CD14-positive monocyte (primary cell): ENCODE measurements at regions not wholly inside any gene's neighbourhood (a gene's known extent, or its start where the extent isn't known, plus 50 kb on each side); places are given as distances from the start of the nearest gene placed in this dataset.

Experiments
- DNase-seq, 3 donors: peaks; one replicate each; pipeline ENCODE4 v3.0.0-alpha.2; 2011 to 2022
- H2AFZ ChIP-seq: 2 replicates; pipeline ENCODE4 v1.6.0; 2012; ENCODE audit warnings: mild to moderate bottlenecking, low read depth, low read length, inconsistent platforms; ENCODE audit not compliant: insufficient read depth, poor library complexity, severe bottlenecking
- H3K27ac ChIP-seq, 2 donors: 1 replicate in 1 of 2; 2 replicates in 1 of 2; pipeline ENCODE4 v1.5.1; 2012 to 2013; ENCODE audit warnings: low read length in 2 of 2, control low read depth in 1 of 2, inconsistent platforms in 1 of 2, low read depth in 1 of 2, mild to moderate bottlenecking in 1 of 2
- H3K27me3 ChIP-seq, 2 donors: one replicate each; pipeline versions ENCODE4 v1.6.0 to v1.6.1; 2011 to 2013; ENCODE audit warnings: low read length in 2 of 2; ENCODE audit not compliant: control insufficient read depth in 2 of 2, insufficient read depth in 2 of 2
- H3K36me3 ChIP-seq, 2 donors: replicated peaks in 1 of 2; 1 replicate in 1 of 2; 2 replicates in 1 of 2; pipeline versions ENCODE4 v1.5.1 to v1.6.1; 2012 to 2013; ENCODE audit warnings: low read length in 2 of 2, control low read depth in 1 of 2, inconsistent platforms in 1 of 2, mild to moderate bottlenecking in 1 of 2; ENCODE audit not compliant: insufficient read depth in 2 of 2, control insufficient read depth in 1 of 2
- H3K4me1 ChIP-seq, 2 donors: 1 replicate in 1 of 2; 2 replicates in 1 of 2; pipeline versions ENCODE4 v1.5.1 to v1.6.1; 2012 to 2013; ENCODE audit warnings: low read length in 2 of 2, control low read depth in 1 of 2, inconsistent platforms in 1 of 2, mild to moderate bottlenecking in 1 of 2, moderate library complexity in 1 of 2; ENCODE audit not compliant: insufficient read depth in 2 of 2, control insufficient read depth in 1 of 2
- H3K4me2 ChIP-seq: replicated peaks from 2 replicates; pipeline ENCODE3; 2012; ENCODE audit warnings: low read length, moderate library complexity, mild to moderate bottlenecking; ENCODE audit not compliant: poor library complexity, severe bottlenecking; ENCODE audit errors: extremely low read depth
- H3K4me3 ChIP-seq, 3 experiments: fragments of 200-600 bp in 1 of 3; sonication (generic) in 1 of 3; replicated peaks in 1 of 3; 1 replicate in 2 of 3; 2 replicates in 1 of 3; pipeline ENCODE4 v1.5.1; 2011 to 2013; ENCODE audit warnings: low read length in 3 of 3, mild to moderate bottlenecking in 3 of 3, control low read depth in 2 of 3, low read depth in 2 of 3, inconsistent platforms in 1 of 3, moderate library complexity in 1 of 3
- H3K79me2 ChIP-seq: 2 replicates; pipeline ENCODE4 v1.6.0; 2012; ENCODE audit warnings: mild to moderate bottlenecking, control low read depth, inconsistent platforms, low read length, moderate library complexity; ENCODE audit not compliant: insufficient read depth
- H3K9ac ChIP-seq: 2 replicates; pipeline ENCODE4 v1.6.0; 2017; ENCODE audit warnings: low read length, mild to moderate bottlenecking; ENCODE audit not compliant: insufficient read depth, poor library complexity, severe bottlenecking
- H3K9me3 ChIP-seq, 2 donors: replicated peaks in 1 of 2; 1 replicate in 1 of 2; 2 replicates in 1 of 2; pipeline versions ENCODE4 v1.5.1 to v1.6.1; 2012 to 2013; ENCODE audit warnings: low read length in 2 of 2, control low read depth in 1 of 2; ENCODE audit not compliant: control insufficient read depth in 1 of 2, insufficient read depth in 1 of 2
- H4K20me1 ChIP-seq: 2 replicates; pipeline ENCODE4 v1.6.0; 2012; ENCODE audit warnings: mild to moderate bottlenecking, low read length, control low read depth, moderate library complexity; ENCODE audit not compliant: insufficient read depth
- H3K27ac Mint-ChIP-seq, 7 donors: one replicate each; pipeline ENCODE4 v1.8.0; 2020; ENCODE audit warnings: mild to moderate bottlenecking in 7 of 7, mixed read lengths in 7 of 7, moderate library complexity in 6 of 7, inconsistent platforms in 2 of 7
- H3K27me3 Mint-ChIP-seq, 3 donors: one replicate each; pipeline ENCODE4 v1.8.0; 2021 to 2022; ENCODE audit warnings: low read depth in 3 of 3, mild to moderate bottlenecking in 3 of 3, mixed read lengths in 3 of 3, moderate library complexity in 3 of 3, inconsistent platforms in 1 of 3
- H3K36me3 Mint-ChIP-seq, 2 donors: one replicate each; pipeline ENCODE4 v1.8.0; 2020; ENCODE audit warnings: mixed read lengths in 2 of 2, inconsistent platforms in 1 of 2, mild to moderate bottlenecking in 1 of 2
- H3K4me1 Mint-ChIP-seq: one replicate; pipeline ENCODE4 v1.8.0; 2020; ENCODE audit warnings: mild to moderate bottlenecking, mixed read lengths
- H3K4me3 Mint-ChIP-seq, 2 donors: one replicate each; pipeline ENCODE4 v1.8.0; 2020; ENCODE audit warnings: mild to moderate bottlenecking in 2 of 2, mixed read lengths in 2 of 2, moderate library complexity in 1 of 2
- H3K9me3 Mint-ChIP-seq, 7 donors: one replicate each; pipeline ENCODE4 v1.8.0; 2020 to 2022; ENCODE audit warnings: mixed read lengths in 7 of 7, mild to moderate bottlenecking in 6 of 7, moderate library complexity in 6 of 7, inconsistent platforms in 2 of 7
- WGBS: methylation state at CpG from one replicate; pipeline ENCODE4 v1.1.5; 2013; ENCODE audit warnings: missing lambda C conversion rate; ENCODE audit not compliant: insufficient coverage; 5-methylcytosine and 5-hydroxymethylcytosine counted together
- intact Hi-C, 2 donors: fragments of 100-400 bp; cut with micrococcal nuclease; formaldehyde crosslinking; loops; one replicate each; pipeline versions ENCODE4 v1.15.0 to v1.15.1; 2023
- TF ChIP-seq, protein P1 (sequence below): fragments of 200-600 bp; IDR thresholded peaks from one replicate; pipeline ENCODE4 v1.8.0; 2022; ENCODE audit warnings: antibody characterized with exemption, mild to moderate bottlenecking

DNA sequence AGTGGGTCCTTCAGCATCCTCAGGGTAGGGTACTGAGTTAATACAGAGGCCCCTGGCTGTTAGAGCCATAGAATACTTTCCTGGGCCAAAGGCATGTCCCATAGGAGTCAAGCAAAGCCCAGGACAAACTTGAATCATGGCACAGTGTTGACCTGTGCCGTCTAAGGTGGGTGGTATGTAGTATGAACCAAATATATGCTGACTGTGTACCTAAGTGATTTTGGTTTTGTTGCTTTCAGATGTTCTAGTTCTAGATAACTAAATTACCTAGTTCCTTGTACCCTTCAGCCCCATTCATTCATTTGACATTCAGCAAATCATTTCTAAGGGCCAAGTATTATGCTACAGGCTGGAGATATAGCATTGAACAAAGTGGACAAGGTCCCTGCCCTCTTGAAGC is 61.3 kb upstream of the GPRC5B start:
- no peak overlapping the region for H3K4me3 Mint-ChIP-seq
- no peaks in the 10 kb centered on the region for H3K4me1 Mint-ChIP-seq
- TF ChIP-seq, protein P1, sequence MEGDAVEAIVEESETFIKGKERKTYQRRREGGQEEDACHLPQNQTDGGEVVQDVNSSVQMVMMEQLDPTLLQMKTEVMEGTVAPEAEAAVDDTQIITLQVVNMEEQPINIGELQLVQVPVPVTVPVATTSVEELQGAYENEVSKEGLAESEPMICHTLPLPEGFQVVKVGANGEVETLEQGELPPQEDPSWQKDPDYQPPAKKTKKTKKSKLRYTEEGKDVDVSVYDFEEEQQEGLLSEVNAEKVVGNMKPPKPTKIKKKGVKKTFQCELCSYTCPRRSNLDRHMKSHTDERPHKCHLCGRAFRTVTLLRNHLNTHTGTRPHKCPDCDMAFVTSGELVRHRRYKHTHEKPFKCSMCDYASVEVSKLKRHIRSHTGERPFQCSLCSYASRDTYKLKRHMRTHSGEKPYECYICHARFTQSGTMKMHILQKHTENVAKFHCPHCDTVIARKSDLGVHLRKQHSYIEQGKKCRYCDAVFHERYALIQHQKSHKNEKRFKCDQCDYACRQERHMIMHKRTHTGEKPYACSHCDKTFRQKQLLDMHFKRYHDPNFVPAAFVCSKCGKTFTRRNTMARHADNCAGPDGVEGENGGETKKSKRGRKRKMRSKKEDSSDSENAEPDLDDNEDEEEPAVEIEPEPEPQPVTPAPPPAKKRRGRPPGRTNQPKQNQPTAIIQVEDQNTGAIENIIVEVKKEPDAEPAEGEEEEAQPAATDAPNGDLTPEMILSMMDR: no peak
- H3K4me1 ChIP-seq: no peaks in the 10 kb centered on the region
- intact Hi-C loops: no loop called here
- H3K36me3 ChIP-seq: no peaks in the 10 kb centered on the region
- H3K27me3 ChIP-seq: no peaks in the 10 kb centered on the region
- H3K27ac Mint-ChIP-seq: no peak overlapping the region
- no peak overlapping the region for H3K27ac ChIP-seq
- no peaks in the 10 kb centered on the region for H3K36me3 Mint-ChIP-seq
- H3K9ac ChIP-seq: no peak overlapping the region
- H3K79me2 ChIP-seq: no peaks in the 10 kb centered on the region
- H3K27me3 Mint-ChIP-seq: peaks cover 0 to 10% (median 4%) of the 10 kb centered on the region in 3 donors
- H3K9me3 ChIP-seq: no peaks in the 10 kb centered on the region
- H3K9me3 Mint-ChIP-seq: no peaks in the 10 kb centered on the region
- no peak for DNase-seq
- H3K4me2 ChIP-seq: no peak overlapping the region
- no peak overlapping the region for H2AFZ ChIP-seq
- H4K20me1 ChIP-seq: no peaks in the 10 kb centered on the region
- no peak overlapping the region for H3K4me3 ChIP-seq
- WGBS: no CpG with 5 or more reads among the region's 1 CpG

GRCh38 chr16:19940195-19940594 is 55.5 kb upstream of the GPRC5B start:
- Histone ChIP-seq H2AFZ (no peak overlapping the region), H4K20me1 (no peaks in the 10 kb centered on the region), H3K4me1 (no peaks in the 10 kb centered on the region), H3K27ac (no peak overlapping the region), H3K36me3 (no peaks in the 10 kb centered on the region), H3K79me2 (no peaks in the 10 kb centered on the region), H3K4me2 (no peak overlapping the region), H3K9ac (no peak overlapping the region), H3K9me3 (no peaks in the 10 kb centered on the region), H3K27me3 (no peaks in the 10 kb centered on the region), H3K4me3 (no peak overlapping the region)
- DNase-seq: no peak
- no peak overlapping the region for H3K27ac Mint-ChIP-seq
- no peaks in the 10 kb centered on the region for H3K4me1 Mint-ChIP-seq
- TF ChIP-seq, protein P1: no peak
- WGBS: no CpG with 5 or more reads among the region's 6 CpGs
- H3K9me3 Mint-ChIP-seq: peaks cover 0 to 3% (median 0%) of the 10 kb centered on the region in 7 donors
- H3K4me3 Mint-ChIP-seq: no peak overlapping the region
- intact Hi-C loops: no loop called here
- no peaks in the 10 kb centered on the region for H3K36me3 Mint-ChIP-seq
- peaks cover 0 to 5% (median 2%) of the 10 kb centered on the region in 3 donors for H3K27me3 Mint-ChIP-seq
